ENCODE measurements at regions not wholly inside any gene's neighbourhood (a gene's known extent, or its start where the extent isn't known, plus 50 kb on each side); places are given as distances from the start of the nearest gene placed in this dataset.

DNA sequence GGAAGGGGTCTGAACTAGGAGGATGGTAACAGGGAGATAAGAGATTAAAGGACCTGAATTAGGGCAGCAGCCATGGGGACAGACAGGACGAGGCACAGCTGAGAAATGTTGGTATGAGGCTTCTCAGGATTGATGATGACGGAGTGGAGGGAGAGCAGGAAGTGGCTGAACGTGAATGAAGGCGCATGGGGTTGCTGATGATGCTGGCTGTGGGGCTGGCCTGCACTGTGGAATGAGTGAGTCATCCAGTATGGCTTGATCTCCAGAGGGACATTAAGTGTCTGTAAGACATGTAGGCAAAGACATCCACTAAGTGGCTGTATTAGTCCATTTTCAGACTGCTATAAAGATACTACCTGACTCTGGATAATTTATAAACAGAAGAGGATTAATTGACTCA, 256.4 kb downstream of the ICE1 start:
- TF ChIP-seq, protein P1, sequence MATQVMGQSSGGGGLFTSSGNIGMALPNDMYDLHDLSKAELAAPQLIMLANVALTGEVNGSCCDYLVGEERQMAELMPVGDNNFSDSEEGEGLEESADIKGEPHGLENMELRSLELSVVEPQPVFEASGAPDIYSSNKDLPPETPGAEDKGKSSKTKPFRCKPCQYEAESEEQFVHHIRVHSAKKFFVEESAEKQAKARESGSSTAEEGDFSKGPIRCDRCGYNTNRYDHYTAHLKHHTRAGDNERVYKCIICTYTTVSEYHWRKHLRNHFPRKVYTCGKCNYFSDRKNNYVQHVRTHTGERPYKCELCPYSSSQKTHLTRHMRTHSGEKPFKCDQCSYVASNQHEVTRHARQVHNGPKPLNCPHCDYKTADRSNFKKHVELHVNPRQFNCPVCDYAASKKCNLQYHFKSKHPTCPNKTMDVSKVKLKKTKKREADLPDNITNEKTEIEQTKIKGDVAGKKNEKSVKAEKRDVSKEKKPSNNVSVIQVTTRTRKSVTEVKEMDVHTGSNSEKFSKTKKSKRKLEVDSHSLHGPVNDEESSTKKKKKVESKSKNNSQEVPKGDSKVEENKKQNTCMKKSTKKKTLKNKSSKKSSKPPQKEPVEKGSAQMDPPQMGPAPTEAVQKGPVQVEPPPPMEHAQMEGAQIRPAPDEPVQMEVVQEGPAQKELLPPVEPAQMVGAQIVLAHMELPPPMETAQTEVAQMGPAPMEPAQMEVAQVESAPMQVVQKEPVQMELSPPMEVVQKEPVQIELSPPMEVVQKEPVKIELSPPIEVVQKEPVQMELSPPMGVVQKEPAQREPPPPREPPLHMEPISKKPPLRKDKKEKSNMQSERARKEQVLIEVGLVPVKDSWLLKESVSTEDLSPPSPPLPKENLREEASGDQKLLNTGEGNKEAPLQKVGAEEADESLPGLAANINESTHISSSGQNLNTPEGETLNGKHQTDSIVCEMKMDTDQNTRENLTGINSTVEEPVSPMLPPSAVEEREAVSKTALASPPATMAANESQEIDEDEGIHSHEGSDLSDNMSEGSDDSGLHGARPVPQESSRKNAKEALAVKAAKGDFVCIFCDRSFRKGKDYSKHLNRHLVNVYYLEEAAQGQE (IDR thresholded peaks at IDR 0.05; ENCODE audit: borderline replicate concordance): no peak
- TF ChIP-seq EZH2 (IDR thresholded peaks at IDR 0.05; ENCODE audit: borderline replicate concordance, insufficient read depth, low read length, poor library complexity, severe bottlenecking) (no peak), RAD21 (conservative IDR thresholded peaks at IDR 0.05) (no peak)

Data from neural cell (in vitro differentiated cells).